OCI-LY7 (cell line): ENCODE measurements at regions not wholly inside any gene's neighbourhood (a gene's known extent, or its start where the extent isn't known, plus 50 kb on each side); places are given as distances from the start of the nearest gene placed in this dataset.

ENCODE experiments used
- BruUV-seq: library from RNA; stranded (reverse); fragments of 400-500 nt; replicated peaks from 2 replicates; lab custom pipeline; 2021; lab: Mats Ljungman, UMichigan
- CTCF ChIA-PET: fragments of 300-600 bp; sonication (Branson Sonifier 250); formaldehyde crosslinking; loops from one replicate; lab custom pipeline; 2022; ENCODE audit warnings: antibody characterized with exemption; ENCODE audit not compliant: unreplicated experiment; lab: Charles Lee
- POLR2A ChIA-PET: fragments of 300-600 bp; sonication (Branson Sonifier 250); formaldehyde crosslinking; loops from one replicate; lab custom pipeline; 2022; ENCODE audit warnings: antibody characterized with exemption; lab: Charles Lee
- DNase-seq: peaks from one replicate; pipeline ENCODE4 v3.0.0-alpha.2; 2015; ENCODE audit warnings: low spot score
- H2AFZ ChIP-seq: fragments of 200-600 bp; sonication (generic), shearing (Covaris generic); 2 replicates; pipeline ENCODE4 v1.6.1; 2014; ENCODE audit warnings: mild to moderate bottlenecking, antibody characterized with exemption, low read length, moderate library complexity
- H3K27ac ChIP-seq: fragments of 200-600 bp; sonication (generic); 2 replicates; pipeline ENCODE4 v1.5.1; 2014; ENCODE audit warnings: mixed run types, low read depth, mild to moderate bottlenecking, moderate library complexity, low read length, inconsistent platforms; ENCODE audit not compliant: poor library complexity, severe bottlenecking
- H3K36me3 ChIP-seq: fragments of 200-600 bp; sonication (generic); 2 replicates; pipeline ENCODE4 v1.6.1; 2014; ENCODE audit warnings: mild to moderate bottlenecking, antibody characterized with exemption, low read length, moderate library complexity, mixed read lengths; ENCODE audit not compliant: insufficient read depth
- H3K4me1 ChIP-seq: fragments of 200-600 bp; sonication (generic); 2 replicates; pipeline ENCODE4 v1.5.1; 2014; ENCODE audit warnings: mild to moderate bottlenecking, low read length; ENCODE audit not compliant: insufficient read depth, poor library complexity, severe bottlenecking
- H3K4me2 ChIP-seq: fragments of 200-600 bp; sonication (generic); 2 replicates; pipeline ENCODE4 v1.6.1; 2014; ENCODE audit warnings: mild to moderate bottlenecking, low read length
- H3K4me3 ChIP-seq: fragments of 200-600 bp; sonication (generic); 2 replicates; pipeline ENCODE4 v1.5.1; 2014; ENCODE audit warnings: mild to moderate bottlenecking, low read depth, low read length; ENCODE audit not compliant: poor library complexity, severe bottlenecking
- H3K79me2 ChIP-seq: fragments of 200-600 bp; sonication (generic); 2 replicates; pipeline ENCODE4 v1.6.1; 2016; ENCODE audit warnings: low read depth, mild to moderate bottlenecking, low read length, moderate library complexity, mixed read lengths; ENCODE audit not compliant: insufficient read depth
- H3K9me2 ChIP-seq: fragments of 200-600 bp; sonication (generic); 2 replicates; pipeline ENCODE4 v1.6.1; 2016; ENCODE audit warnings: mild to moderate bottlenecking, low read length, mixed read lengths; ENCODE audit not compliant: insufficient read depth
- H3K9me3 ChIP-seq: fragments of 200-600 bp; sonication (generic); 2 replicates; pipeline ENCODE4 v1.6.1; 2014; ENCODE audit warnings: mild to moderate bottlenecking, mixed run types, low read length, mixed read lengths
- H4K20me1 ChIP-seq: fragments of 200-600 bp; sonication (generic); 2 replicates; pipeline ENCODE4 v1.6.1; 2014; ENCODE audit warnings: mild to moderate bottlenecking, antibody characterized with exemption, low read length, moderate library complexity, mixed read lengths; ENCODE audit not compliant: insufficient read depth
- CTCF ChIP-seq: fragments of 200-600 bp; sonication (generic); conservative IDR thresholded peaks from 2 replicates; pipeline ENCODE4 v1.5.1; 2014; ENCODE audit warnings: mild to moderate bottlenecking, antibody characterized with exemption, low read length, moderate library complexity, mixed read lengths
- EZH2phosphoT487 ChIP-seq: fragments of 200-600 bp; sonication (generic); IDR thresholded peaks from 2 replicates; pipeline ENCODE4 v1.6.1; 2018; ENCODE audit warnings: low read depth, borderline replicate concordance, mild to moderate bottlenecking, mixed run types, antibody characterized with exemption, low read length, moderate library complexity, mixed read lengths
- intact Hi-C: fragments of 100-400 bp; cut with micrococcal nuclease; formaldehyde crosslinking; loops from one replicate; pipeline ENCODE4 v1.10.0; 2022; ENCODE audit not compliant: unreplicated experiment

DNA sequence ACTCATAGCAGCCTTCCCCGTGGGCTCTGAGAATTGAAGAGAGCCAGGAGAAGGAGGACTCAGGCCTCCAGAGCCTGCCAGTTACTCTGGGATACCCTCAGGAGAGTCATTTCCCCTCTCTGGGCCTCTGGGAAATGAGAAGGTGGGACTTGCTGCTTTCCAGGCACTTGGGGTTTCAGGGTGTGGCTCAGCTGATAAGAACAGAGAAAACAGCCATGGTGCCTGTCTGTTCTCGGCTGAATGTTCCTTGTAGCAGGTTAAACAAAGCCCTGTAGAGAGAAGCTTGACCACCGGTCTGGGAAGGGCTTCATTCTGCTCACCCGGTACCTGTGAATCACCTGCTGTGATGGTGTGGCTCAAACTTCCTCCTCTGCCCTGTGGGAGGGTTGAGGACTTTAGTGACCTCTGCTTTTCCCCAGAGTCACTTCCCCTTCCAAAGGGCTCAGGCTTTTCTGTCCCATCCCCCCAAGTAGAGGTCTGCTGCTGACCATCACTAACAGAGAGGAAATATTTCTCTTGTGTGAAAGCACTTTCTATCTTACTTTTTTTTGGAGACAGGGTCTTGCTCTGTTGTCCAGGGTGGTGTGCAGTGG lies 212.4 kb upstream of the GALNT17 start:
- Histone ChIP-seq H3K27ac (no peak overlapping the region), H3K4me2 (no peak overlapping the region), H4K20me1 (no peaks in the 10 kb centered on the region), H3K4me1 (no peaks in the 10 kb centered on the region), H2AFZ (no peak overlapping the region), H3K9me2 (no peaks in the 10 kb centered on the region), H3K4me3 (no peak overlapping the region), H3K9me3 (no peaks in the 10 kb centered on the region), H3K36me3 (no peaks in the 10 kb centered on the region), H3K79me2 (no peaks in the 10 kb centered on the region)
- intact Hi-C loops = no loop called here
- DNase-seq = no peak
- BruUV-seq = no TSS peak
- ChIA-PET CTCF (no interaction called here), POLR2A (interaction anchor here (0.6 to 0.7 kb wide), 3 partner anchors 15 to 137 kb away, joined by 3 to 8 read pairs (median 5); no protein-coding TSS in a partner anchor)
- TF ChIP-seq CTCF (no peak), EZH2phosphoT487 (no peak)

- POLR2A ChIA-PET = interaction anchor here (0.7 kb wide), 1 partner anchor 65 kb away, joined by 3 read pairs; no protein-coding TSS in a partner anchor
- H2AFZ ChIP-seq = no peak overlapping the region
- intact Hi-C loops = no loop called here
Observed at GRCh38 chr7:70920876-70921275, 211.1 kb upstream of the GALNT17 start.

More at GRCh38 chr7:70920876-70921275, 211.1 kb upstream of the GALNT17 start:
- Histone ChIP-seq H3K4me2 (no peak overlapping the region), H3K4me1 (no peaks in the 10 kb centered on the region), H3K27ac (no peak overlapping the region), H3K9me2 (no peaks in the 10 kb centered on the region), H3K4me3 (no peak overlapping the region), H4K20me1 (no peaks in the 10 kb centered on the region), H3K36me3 (no peaks in the 10 kb centered on the region), H3K79me2 (no peaks in the 10 kb centered on the region), H3K9me3 (no peaks in the 10 kb centered on the region)
- no TSS peak for BruUV-seq
- CTCF ChIA-PET = no interaction called here
- TF ChIP-seq CTCF = no peak
- no peak for DNase-seq
